A673 (cell line): ENCODE measurements at regions not wholly inside any gene's neighbourhood (a gene's known extent, or its start where the extent isn't known, plus 50 kb on each side); places are given as distances from the start of the nearest gene placed in this dataset.

Experiments used
- CTCF ChIP-seq: fragments of 300-800, 200-600 bp; sonication (generic); conservative IDR thresholded peaks from 2 replicates; pipeline ENCODE4 v1.5.1; 2017; ENCODE audit warnings: low read depth, mild to moderate bottlenecking, antibody characterized with exemption, low read length, moderate library complexity, mixed read lengths
- EZH2 ChIP-seq: fragments of 200-600 bp; sonication (generic); IDR thresholded peaks from 2 replicates; pipeline ENCODE4 v1.6.1; 2017; ENCODE audit warnings: borderline replicate concordance, low read depth, mild to moderate bottlenecking, mixed read lengths, antibody characterized with exemption, low read length; ENCODE audit not compliant: poor library complexity, severe bottlenecking

GRCh38 chr12:98344046-98344930 is 171.1 kb upstream of the TMPO start:
- TF ChIP-seq CTCF (no peak), EZH2 (no peak)
